Endodermal cell (in vitro differentiated cells): ENCODE measurements at regions not wholly inside any gene's neighbourhood (a gene's known extent, or its start where the extent isn't known, plus 50 kb on each side); places are given as distances from the start of the nearest gene placed in this dataset.
A peak's percentile ranks its signal among the peaks of the same experiment; 100 is the strongest.

Experiments used
- DNase-seq: peaks from one replicate; pipeline ENCODE4 v3.0.0-alpha.2; 2017
- H3K27ac ChIP-seq: 2 replicates; pipeline ENCODE4 v1.5.1; 2013; ENCODE audit warnings: mild to moderate bottlenecking, low read depth, low read length, moderate library complexity
- H3K27me3 ChIP-seq: 2 replicates; pipeline ENCODE4 v1.6.1; 2013; ENCODE audit warnings: mild to moderate bottlenecking, low read length, moderate library complexity; ENCODE audit not compliant: insufficient read depth, control insufficient read depth, poor library complexity, severe bottlenecking
- H3K36me3 ChIP-seq: 2 replicates; pipeline ENCODE4 v1.7.0; 2013; ENCODE audit warnings: mild to moderate bottlenecking, low read length, moderate library complexity; ENCODE audit not compliant: control insufficient read depth, insufficient read depth
- H3K4me1 ChIP-seq: one replicate; pipeline ENCODE4 v1.7.0; 2013; ENCODE audit warnings: low read length; ENCODE audit not compliant: control insufficient read depth, insufficient read depth
- H3K4me3 ChIP-seq: 2 replicates; pipeline ENCODE4 v1.5.1; 2013; ENCODE audit warnings: mild to moderate bottlenecking, low read length, moderate library complexity
- H3K9ac ChIP-seq: 2 replicates; pipeline ENCODE4 v1.6.1; 2013; ENCODE audit warnings: mild to moderate bottlenecking, low read length, moderate library complexity; ENCODE audit not compliant: poor library complexity, severe bottlenecking; ENCODE audit errors: extremely low read depth
- H3K9me3 ChIP-seq: 2 replicates; pipeline ENCODE4 v1.6.1; 2013; ENCODE audit warnings: mild to moderate bottlenecking, low read length, moderate library complexity; ENCODE audit not compliant: control insufficient read depth
- H3K27ac Mint-ChIP-seq: 2 replicates; pipeline ENCODE4 v1.8.0; 2020; ENCODE audit warnings: mixed read lengths
- H3K27me3 Mint-ChIP-seq: 2 replicates; pipeline ENCODE4 v1.8.0; 2021; ENCODE audit warnings: mild to moderate bottlenecking, mixed read lengths; ENCODE audit not compliant: insufficient read depth
- H3K36me3 Mint-ChIP-seq: 2 replicates; pipeline ENCODE4 v1.8.0; 2020; ENCODE audit warnings: low read depth, mixed read lengths
- H3K4me1 Mint-ChIP-seq: 2 replicates; pipeline ENCODE4 v1.8.0; 2020; ENCODE audit warnings: mixed read lengths
- H3K4me3 Mint-ChIP-seq: 2 replicates; pipeline ENCODE4 v1.8.0; 2020; ENCODE audit warnings: mild to moderate bottlenecking, moderate library complexity, mixed read lengths
- H3K9me3 Mint-ChIP-seq: 2 replicates; pipeline ENCODE4 v1.8.0; 2020; ENCODE audit warnings: mild to moderate bottlenecking, mixed read lengths
- WGBS, 2 experiments: methylation state at CpG; one replicate each; pipeline versions ENCODE4 v1.1.5 to v1.1.7; 2013; ENCODE audit warnings: missing lambda C conversion rate in 2 of 2, mixed read lengths in 1 of 2; ENCODE audit not compliant: insufficient coverage in 1 of 2, insufficient read length in 1 of 2; 5-methylcytosine and 5-hydroxymethylcytosine counted together
- TF ChIP-seq, protein P1 (sequence below): fragments of 200-600 bp; sonication (generic); conservative IDR thresholded peaks from 2 replicates; pipeline ENCODE4 v1.5.0; 2021; ENCODE audit warnings: antibody characterized with exemption, mild to moderate bottlenecking

DNA sequence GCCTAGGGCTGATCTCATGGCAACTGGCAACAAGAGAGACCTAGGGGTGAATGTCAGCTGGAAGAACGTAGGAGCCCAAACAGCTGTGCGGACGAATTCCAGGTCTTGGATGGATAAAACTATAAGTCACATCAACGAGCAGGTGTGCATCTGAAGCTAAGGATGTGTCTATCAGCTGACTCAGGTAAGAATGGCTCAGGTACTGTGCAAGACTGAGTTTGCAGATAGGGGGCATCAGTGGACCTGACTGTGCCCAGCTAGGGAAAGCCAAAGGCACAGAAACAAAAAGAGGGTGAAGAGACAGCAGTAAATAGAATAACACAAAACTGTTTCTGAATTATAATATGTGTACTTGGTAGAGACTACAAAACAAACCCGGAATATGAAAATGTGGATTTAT, 357.3 kb downstream of the ZEB2 start:
- Mint-ChIP-seq H3K4me3 (no peak overlapping the region), H3K4me1 (peaks cover 6% of the 10 kb centered on the region), H3K27me3 (no peaks in the 10 kb centered on the region), H3K9me3 (no peaks in the 10 kb centered on the region), H3K27ac (no peak overlapping the region), H3K36me3 (no peaks in the 10 kb centered on the region)
- Histone ChIP-seq H3K4me3 (no peak overlapping the region), H3K4me1 (no peaks in the 10 kb centered on the region), H3K9ac (no peak overlapping the region), H3K9me3 (no peaks in the 10 kb centered on the region), H3K27ac (no peak overlapping the region), H3K27me3 (no peaks in the 10 kb centered on the region), H3K36me3 (no peaks in the 10 kb centered on the region)
- TF ChIP-seq, protein P1, sequence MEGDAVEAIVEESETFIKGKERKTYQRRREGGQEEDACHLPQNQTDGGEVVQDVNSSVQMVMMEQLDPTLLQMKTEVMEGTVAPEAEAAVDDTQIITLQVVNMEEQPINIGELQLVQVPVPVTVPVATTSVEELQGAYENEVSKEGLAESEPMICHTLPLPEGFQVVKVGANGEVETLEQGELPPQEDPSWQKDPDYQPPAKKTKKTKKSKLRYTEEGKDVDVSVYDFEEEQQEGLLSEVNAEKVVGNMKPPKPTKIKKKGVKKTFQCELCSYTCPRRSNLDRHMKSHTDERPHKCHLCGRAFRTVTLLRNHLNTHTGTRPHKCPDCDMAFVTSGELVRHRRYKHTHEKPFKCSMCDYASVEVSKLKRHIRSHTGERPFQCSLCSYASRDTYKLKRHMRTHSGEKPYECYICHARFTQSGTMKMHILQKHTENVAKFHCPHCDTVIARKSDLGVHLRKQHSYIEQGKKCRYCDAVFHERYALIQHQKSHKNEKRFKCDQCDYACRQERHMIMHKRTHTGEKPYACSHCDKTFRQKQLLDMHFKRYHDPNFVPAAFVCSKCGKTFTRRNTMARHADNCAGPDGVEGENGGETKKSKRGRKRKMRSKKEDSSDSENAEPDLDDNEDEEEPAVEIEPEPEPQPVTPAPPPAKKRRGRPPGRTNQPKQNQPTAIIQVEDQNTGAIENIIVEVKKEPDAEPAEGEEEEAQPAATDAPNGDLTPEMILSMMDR: peak; percentile 94
- peak; percentile 83 for DNase-seq
- 78 to 90% methylated on average over 4 of the region's 5 CpGs for WGBS, 2 experiments

- Mint-ChIP-seq H3K36me3 (no peaks in the 10 kb centered on the region), H3K9me3 (no peaks in the 10 kb centered on the region), H3K27ac (no peak overlapping the region), H3K4me1 (peaks cover 6% of the 10 kb centered on the region), H3K4me3 (no peak overlapping the region), H3K27me3 (no peaks in the 10 kb centered on the region)
- no peak overlapping the region for H3K27ac ChIP-seq
- no peaks in the 10 kb centered on the region for H3K27me3 ChIP-seq
- no peaks in the 10 kb centered on the region for H3K4me1 ChIP-seq
- TF ChIP-seq, protein P1: no peak
- no peak overlapping the region for H3K4me3 ChIP-seq
- no peaks in the 10 kb centered on the region for H3K36me3 ChIP-seq
- WGBS, 2 experiments: 82 to 89% methylated on average over 2 to 3 of the region's 3 CpGs
- H3K9me3 ChIP-seq: no peaks in the 10 kb centered on the region
- DNase-seq: no peak
- no peak overlapping the region for H3K9ac ChIP-seq
Measured at GRCh38 chr2:144161061-144161460, 358.9 kb downstream of the ZEB2 start.

GRCh38 chr2:144159240-144159639, 360.7 kb downstream of the ZEB2 start:
- TF ChIP-seq, protein P1: peak; percentile 51
- Histone ChIP-seq H3K4me1 (no peaks in the 10 kb centered on the region), H3K36me3 (no peaks in the 10 kb centered on the region), H3K9me3 (no peaks in the 10 kb centered on the region), H3K9ac (no peak overlapping the region), H3K4me3 (no peak overlapping the region), H3K27me3 (no peaks in the 10 kb centered on the region), H3K27ac (no peak overlapping the region)
- H3K4me3 Mint-ChIP-seq: no peak overlapping the region
- no peaks in the 10 kb centered on the region for H3K9me3 Mint-ChIP-seq
- DNase-seq: no peak
- no peaks in the 10 kb centered on the region for H3K36me3 Mint-ChIP-seq
- 91 to 100% methylated on average over 3 to 4 of the region's 4 CpGs for WGBS, 2 experiments
- no peak overlapping the region for H3K27ac Mint-ChIP-seq
- no peaks in the 10 kb centered on the region for H3K27me3 Mint-ChIP-seq
- peaks cover 6% of the 10 kb centered on the region for H3K4me1 Mint-ChIP-seq
